Thyroid gland (tissue), 4 donors: ENCODE measurements at regions not wholly inside any gene's neighbourhood (a gene's known extent, or its start where the extent isn't known, plus 50 kb on each side); places are given as distances from the start of the nearest gene placed in this dataset.

Source experiments
- POLR2A ChIP-seq, 2 donors: fragments of 450-650 bp; IDR thresholded peaks; one replicate each; pipeline ENCODE4 v1.6.1; 2017; ENCODE audit warnings: antibody characterized with exemption in 2 of 2, mild to moderate bottlenecking in 2 of 2, moderate library complexity in 1 of 2
- TF ChIP-seq, protein P1 (sequence below), 6 experiments: fragments of 200-600 bp in 3 of 6; fragments of 450-650 bp in 3 of 6; sonication (generic) in 3 of 6; IDR thresholded peaks; one replicate each; pipeline ENCODE4 v1.5.1; 2016 to 2019; ENCODE audit warnings: antibody characterized with exemption in 6 of 6, mild to moderate bottlenecking in 2 of 6, inconsistent platforms in 1 of 6, moderate library complexity in 1 of 6

- TF ChIP-seq, protein P1, sequence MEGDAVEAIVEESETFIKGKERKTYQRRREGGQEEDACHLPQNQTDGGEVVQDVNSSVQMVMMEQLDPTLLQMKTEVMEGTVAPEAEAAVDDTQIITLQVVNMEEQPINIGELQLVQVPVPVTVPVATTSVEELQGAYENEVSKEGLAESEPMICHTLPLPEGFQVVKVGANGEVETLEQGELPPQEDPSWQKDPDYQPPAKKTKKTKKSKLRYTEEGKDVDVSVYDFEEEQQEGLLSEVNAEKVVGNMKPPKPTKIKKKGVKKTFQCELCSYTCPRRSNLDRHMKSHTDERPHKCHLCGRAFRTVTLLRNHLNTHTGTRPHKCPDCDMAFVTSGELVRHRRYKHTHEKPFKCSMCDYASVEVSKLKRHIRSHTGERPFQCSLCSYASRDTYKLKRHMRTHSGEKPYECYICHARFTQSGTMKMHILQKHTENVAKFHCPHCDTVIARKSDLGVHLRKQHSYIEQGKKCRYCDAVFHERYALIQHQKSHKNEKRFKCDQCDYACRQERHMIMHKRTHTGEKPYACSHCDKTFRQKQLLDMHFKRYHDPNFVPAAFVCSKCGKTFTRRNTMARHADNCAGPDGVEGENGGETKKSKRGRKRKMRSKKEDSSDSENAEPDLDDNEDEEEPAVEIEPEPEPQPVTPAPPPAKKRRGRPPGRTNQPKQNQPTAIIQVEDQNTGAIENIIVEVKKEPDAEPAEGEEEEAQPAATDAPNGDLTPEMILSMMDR (IDR thresholded peaks at IDR 0.05): no peak
- TF ChIP-seq POLR2A (IDR thresholded peaks at IDR 0.05): no peak
Observed at GRCh38 chr12:24084800-24085199, 135.3 kb upstream of the SOX5 start.
